Omental fat pad (tissue), 3 donors: ENCODE measurements at regions not wholly inside any gene's neighbourhood (a gene's known extent, or its start where the extent isn't known, plus 50 kb on each side); places are given as distances from the start of the nearest gene placed in this dataset.

Source experiments
- ATAC-seq: fragments of 150-250 bp; one replicate; pipeline ENCODE4 v1.9.1; 2016; ENCODE audit warnings: mild to moderate bottlenecking, moderate library complexity; ENCODE audit not compliant: low FRiP score
- DNase-seq: peaks from one replicate; pipeline ENCODE4 v3.0.0-alpha.2; 2019; ENCODE audit warnings: low spot score
- TF ChIP-seq, protein P1 (sequence below), 3 donors: fragments of 450-650 bp; IDR thresholded peaks; one replicate each; pipeline ENCODE4 v1.5.1; 2016 to 2017; ENCODE audit warnings: antibody characterized with exemption in 3 of 3, mild to moderate bottlenecking in 3 of 3, moderate library complexity in 2 of 3

DNA sequence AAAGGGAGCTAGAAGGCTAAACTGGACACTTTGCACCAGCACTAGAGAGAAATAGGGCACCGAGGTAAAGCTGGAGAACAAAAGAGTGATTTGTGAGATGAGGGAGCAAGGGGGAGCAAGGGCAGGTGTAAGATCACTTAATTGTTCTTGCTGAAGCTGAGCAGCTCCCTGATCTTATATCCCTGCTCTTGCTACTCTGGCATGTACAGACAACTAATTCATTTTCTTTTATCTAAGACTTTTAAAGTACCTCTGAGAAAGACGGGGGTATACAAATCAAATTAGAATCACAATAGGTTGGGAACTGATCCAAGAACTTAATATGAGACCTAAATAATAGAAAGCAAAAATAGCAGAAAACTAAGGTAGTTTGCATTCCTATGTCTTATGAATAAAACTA, 381.7 kb upstream of the POU3F2 start:
- no peak for ATAC-seq
- TF ChIP-seq, protein P1, sequence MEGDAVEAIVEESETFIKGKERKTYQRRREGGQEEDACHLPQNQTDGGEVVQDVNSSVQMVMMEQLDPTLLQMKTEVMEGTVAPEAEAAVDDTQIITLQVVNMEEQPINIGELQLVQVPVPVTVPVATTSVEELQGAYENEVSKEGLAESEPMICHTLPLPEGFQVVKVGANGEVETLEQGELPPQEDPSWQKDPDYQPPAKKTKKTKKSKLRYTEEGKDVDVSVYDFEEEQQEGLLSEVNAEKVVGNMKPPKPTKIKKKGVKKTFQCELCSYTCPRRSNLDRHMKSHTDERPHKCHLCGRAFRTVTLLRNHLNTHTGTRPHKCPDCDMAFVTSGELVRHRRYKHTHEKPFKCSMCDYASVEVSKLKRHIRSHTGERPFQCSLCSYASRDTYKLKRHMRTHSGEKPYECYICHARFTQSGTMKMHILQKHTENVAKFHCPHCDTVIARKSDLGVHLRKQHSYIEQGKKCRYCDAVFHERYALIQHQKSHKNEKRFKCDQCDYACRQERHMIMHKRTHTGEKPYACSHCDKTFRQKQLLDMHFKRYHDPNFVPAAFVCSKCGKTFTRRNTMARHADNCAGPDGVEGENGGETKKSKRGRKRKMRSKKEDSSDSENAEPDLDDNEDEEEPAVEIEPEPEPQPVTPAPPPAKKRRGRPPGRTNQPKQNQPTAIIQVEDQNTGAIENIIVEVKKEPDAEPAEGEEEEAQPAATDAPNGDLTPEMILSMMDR (IDR thresholded peaks at IDR 0.05), result no peak

DNA sequence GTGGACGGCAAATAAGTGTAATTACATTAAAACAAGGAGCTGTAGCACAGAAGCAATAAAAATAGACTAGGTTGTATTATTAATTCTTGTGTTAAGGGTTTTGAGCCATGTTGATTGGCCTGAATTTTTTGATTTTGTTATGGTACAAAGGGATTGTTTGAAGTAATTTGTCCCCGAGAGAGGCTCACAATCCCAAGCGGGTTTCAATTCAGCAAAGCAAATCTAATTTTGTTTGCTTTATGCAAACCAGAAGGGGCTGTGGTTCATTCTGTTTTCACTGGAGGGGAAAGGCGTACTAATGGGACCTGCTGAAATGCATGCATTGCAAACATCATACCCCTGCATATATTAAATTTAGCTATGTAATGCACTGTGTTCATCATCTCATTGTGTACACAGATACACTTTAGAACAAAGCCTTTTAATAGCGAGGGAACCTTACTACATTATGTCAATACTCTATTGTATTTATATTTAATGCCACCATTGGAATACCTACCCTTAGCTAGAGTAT, 379.5 kb upstream of the POU3F2 start:
- ATAC-seq (no peak), DNase-seq (no peak)
- TF ChIP-seq, protein P1 (IDR thresholded peaks at IDR 0.05), result no peak

More for the DNA sequence above, 381.7 kb upstream of the POU3F2 start:
- DNase-seq, result no peak

DNA sequence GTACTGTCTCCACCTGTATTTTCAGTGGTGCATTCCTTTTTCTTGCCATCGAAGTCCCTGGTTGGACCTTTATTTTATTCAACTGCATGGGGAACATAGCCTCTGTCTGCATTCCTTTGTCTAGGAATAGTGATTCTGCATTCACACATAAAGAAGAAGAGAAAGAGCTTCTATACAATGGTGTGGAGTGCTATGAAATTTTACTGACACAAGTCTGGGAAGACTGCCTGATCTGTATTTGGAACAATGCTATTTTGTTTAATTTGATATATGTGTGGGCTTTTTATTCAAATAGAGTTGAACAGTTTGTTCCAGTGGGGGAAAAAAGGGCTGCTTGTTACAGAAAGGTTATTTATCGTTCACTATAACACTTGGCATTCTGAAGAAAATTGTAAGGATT, 375.7 kb upstream of the POU3F2 start:
- ATAC-seq (no peak), DNase-seq (no peak)
- TF ChIP-seq, protein P1 (IDR thresholded peaks at IDR 0.05), result no peak

DNA sequence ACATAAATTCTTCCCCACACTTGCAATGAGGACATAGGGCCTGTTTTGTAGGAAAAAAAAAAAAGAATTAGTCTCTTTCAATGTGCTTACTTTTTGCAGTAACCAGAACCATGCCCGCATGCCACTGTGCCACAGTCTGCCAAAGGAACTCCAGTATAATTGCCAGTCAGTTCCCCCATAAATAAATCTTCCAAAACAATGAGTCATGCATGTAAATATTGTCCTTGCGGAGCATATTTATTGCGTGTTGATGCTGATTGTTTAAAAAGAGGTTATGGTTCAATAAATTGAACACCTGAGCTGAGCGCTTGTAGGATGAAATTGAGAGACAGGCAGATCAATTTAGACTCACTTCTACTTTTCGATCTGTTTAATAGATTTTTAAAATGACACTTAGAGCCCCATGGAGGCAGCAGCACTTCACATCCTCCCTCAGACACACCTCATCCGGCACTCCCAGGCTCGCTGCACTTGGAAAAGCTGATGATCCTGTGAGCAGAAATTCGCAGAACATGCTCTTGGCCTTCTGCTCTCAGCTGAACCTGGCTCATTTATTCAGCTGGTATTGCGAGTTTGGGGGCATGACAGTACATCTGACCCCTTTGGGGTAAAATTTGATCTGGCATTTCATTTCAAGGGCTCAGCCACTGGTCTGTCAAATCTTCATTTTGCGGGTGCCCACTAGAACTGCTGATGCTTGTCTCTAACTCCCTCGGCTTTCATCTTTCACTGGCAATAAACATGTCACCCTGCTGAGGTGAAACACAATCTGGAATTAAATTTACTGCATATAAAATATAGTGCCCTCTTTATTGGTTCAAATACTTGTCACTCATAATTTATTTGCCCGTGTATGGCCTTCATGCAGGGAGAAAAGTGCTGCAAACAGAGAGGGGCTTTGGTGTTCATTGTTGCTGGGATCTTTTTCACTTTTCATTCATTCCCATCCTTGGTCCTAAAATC, 371.1 kb upstream of the POU3F2 start:
- ATAC-seq, result no peak
- DNase-seq, result no peak
- TF ChIP-seq, protein P1 (IDR thresholded peaks at IDR 0.05), result no peak

DNA sequence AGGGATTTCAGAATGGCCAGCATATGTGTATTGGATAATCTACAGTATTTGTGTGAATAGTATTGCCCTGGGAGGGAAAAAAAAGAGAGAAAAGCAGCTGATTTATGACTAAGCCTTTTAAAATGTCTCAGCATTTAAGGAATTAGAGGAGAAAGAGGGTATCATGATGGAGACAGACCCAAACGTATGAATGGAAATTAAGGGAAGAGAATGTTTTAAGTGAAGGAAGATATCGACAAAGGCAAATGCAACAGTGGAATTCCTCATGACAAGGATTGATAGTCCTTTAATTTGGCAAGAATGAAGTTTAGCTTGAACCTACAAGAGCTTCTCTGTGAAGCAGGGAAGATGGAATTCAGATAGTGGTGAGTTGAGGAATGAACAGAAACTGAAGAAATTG, 367.3 kb upstream of the POU3F2 start:
- DNase-seq, result no peak
- no peak for ATAC-seq
- TF ChIP-seq, protein P1 (IDR thresholded peaks at IDR 0.05), result no peak

DNA sequence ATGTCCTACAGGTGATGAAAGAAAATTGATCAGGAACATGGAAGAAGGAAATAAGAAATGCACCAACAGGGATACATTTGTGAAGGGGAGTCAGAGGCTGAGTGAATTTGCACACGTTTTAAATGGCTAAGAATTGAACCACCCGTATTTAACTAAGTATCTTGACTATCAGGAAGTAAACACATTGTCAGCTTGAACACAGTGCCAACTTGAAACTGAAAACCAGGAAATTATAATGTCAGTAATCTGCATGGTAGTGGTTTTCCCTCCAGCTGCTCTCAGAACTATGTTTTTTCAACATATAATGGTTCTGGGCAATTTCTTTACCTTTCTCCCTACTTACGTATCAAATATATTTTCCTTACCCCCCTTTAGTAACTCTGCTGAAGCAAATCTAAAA, 366.5 kb upstream of the POU3F2 start:
- TF ChIP-seq, protein P1 (IDR thresholded peaks at IDR 0.05), result no peak
- ATAC-seq (no peak), DNase-seq (no peak)

DNA sequence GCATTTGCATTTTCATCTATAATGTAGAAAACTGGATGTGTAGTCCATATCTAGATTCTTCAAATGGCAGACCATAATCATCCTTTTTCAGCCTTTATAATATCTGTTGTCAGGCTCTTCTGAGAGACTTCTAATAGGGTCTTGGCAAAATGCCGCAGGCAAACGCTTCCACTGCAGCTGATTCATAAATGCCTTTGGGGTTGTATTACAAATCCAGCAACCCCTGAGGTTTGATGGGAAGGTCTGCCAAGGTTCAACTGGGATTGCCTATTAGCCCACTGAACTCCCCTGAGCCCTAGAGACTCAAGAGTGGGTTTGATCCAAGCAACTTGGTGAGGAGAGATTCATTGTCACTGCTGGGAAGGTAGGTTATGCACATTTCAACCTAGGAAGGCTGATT, 365.2 kb upstream of the POU3F2 start:
- TF ChIP-seq, protein P1 (IDR thresholded peaks at IDR 0.05), result no peak
- no peak for DNase-seq

More for the DNA sequence above, 365.2 kb upstream of the POU3F2 start:
- ATAC-seq, result no peak
